H9 (cell line): ENCODE measurements at regions not wholly inside any gene's neighbourhood (a gene's known extent, or its start where the extent isn't known, plus 50 kb on each side); places are given as distances from the start of the nearest gene placed in this dataset.

ENCODE experiments used
- DNase-seq: peaks from one replicate; pipeline ENCODE4 v3.0.0-alpha.2; 2017
- H2AFZ ChIP-seq: one replicate; pipeline ENCODE4 v1.6.1; 2013; ENCODE audit warnings: mild to moderate bottlenecking, low read length, control low read depth, moderate library complexity
- H2AK5ac ChIP-seq: 2 replicates; pipeline ENCODE4 v1.6.1; 2013; ENCODE audit warnings: low read length, control low read depth, mixed read lengths; ENCODE audit not compliant: insufficient read length
- H2BK120ac ChIP-seq: one replicate; pipeline ENCODE4 v1.6.1; 2013; ENCODE audit warnings: low read depth, mild to moderate bottlenecking, low read length, control low read depth, inconsistent platforms; ENCODE audit not compliant: poor library complexity, severe bottlenecking
- H2BK12ac ChIP-seq: 2 replicates; pipeline ENCODE4 v1.6.1; 2013; ENCODE audit warnings: low read length, control low read depth, mixed read lengths, low read depth; ENCODE audit not compliant: insufficient read length
- H2BK15ac ChIP-seq: 2 replicates; pipeline ENCODE4 v1.6.1; 2013; ENCODE audit warnings: low read depth, low read length, control low read depth
- H2BK20ac ChIP-seq: one replicate; pipeline ENCODE4 v1.6.1; 2013; ENCODE audit warnings: low read depth, mild to moderate bottlenecking, low read length, control low read depth, inconsistent platforms; ENCODE audit not compliant: poor library complexity, severe bottlenecking
- H2BK5ac ChIP-seq: 2 replicates; pipeline ENCODE4 v1.6.1; 2013; ENCODE audit warnings: low read length, control low read depth, mixed read lengths; ENCODE audit not compliant: insufficient read length
- H3K14ac ChIP-seq: 2 replicates; pipeline ENCODE4 v1.6.1; 2013; ENCODE audit warnings: low read length, control low read depth; ENCODE audit not compliant: insufficient read depth
- H3K18ac ChIP-seq: 2 replicates; pipeline ENCODE4 v1.6.1; 2013; ENCODE audit warnings: low read depth, mild to moderate bottlenecking, mixed read lengths, low read length, control low read depth; ENCODE audit not compliant: insufficient read length
- H3K23ac ChIP-seq: 2 replicates; pipeline ENCODE4 v1.6.1; 2013; ENCODE audit warnings: low read length, control low read depth, mixed read lengths, low read depth; ENCODE audit not compliant: insufficient read length
- H3K23me2 ChIP-seq: 2 replicates; pipeline ENCODE4 v1.6.1; 2013; ENCODE audit warnings: low read depth, mild to moderate bottlenecking, mixed read lengths, low read length, control low read depth; ENCODE audit not compliant: insufficient read length, poor library complexity, severe bottlenecking
- H3K27ac ChIP-seq: 2 replicates; pipeline ENCODE4 v1.5.1; 2013; ENCODE audit warnings: low read length, control low read depth, mixed read lengths, low read depth; ENCODE audit not compliant: insufficient read length
- H3K27me3 ChIP-seq: 2 replicates; pipeline ENCODE4 v1.6.1; 2013; ENCODE audit warnings: low read length, control low read depth, inconsistent platforms; ENCODE audit not compliant: insufficient read depth
- H3K4ac ChIP-seq: 2 replicates; pipeline ENCODE4 v1.6.1; 2013; ENCODE audit warnings: low read depth, mild to moderate bottlenecking, control low read depth, inconsistent platforms, low read length, moderate library complexity
- H3K4me1 ChIP-seq: 2 replicates; pipeline ENCODE4 v1.6.1; 2013; ENCODE audit warnings: low read length, control low read depth, inconsistent platforms; ENCODE audit not compliant: insufficient read depth
- H3K4me2 ChIP-seq: 2 replicates; pipeline ENCODE4 v1.6.1; 2013; ENCODE audit warnings: low read length, control low read depth, mixed read lengths; ENCODE audit not compliant: insufficient read length, insufficient read depth
- H3K56ac ChIP-seq: 2 replicates; pipeline ENCODE4 v1.6.1; 2013; ENCODE audit warnings: low read depth, mild to moderate bottlenecking, mixed read lengths, low read length, control low read depth; ENCODE audit not compliant: insufficient read length
- H3K79me1 ChIP-seq: 2 replicates; pipeline ENCODE4 v1.6.1; 2013; ENCODE audit warnings: low read depth, mild to moderate bottlenecking, moderate library complexity, low read length, control low read depth, inconsistent platforms; ENCODE audit not compliant: insufficient read depth, poor library complexity, severe bottlenecking
- H3K79me2 ChIP-seq: 2 replicates; pipeline ENCODE4 v1.6.1; 2013; ENCODE audit warnings: low read length, control low read depth, inconsistent platforms; ENCODE audit not compliant: insufficient read depth
- H3K9ac ChIP-seq: 2 replicates; pipeline ENCODE4 v1.6.1; 2013; ENCODE audit warnings: low read length, control low read depth, mixed read lengths; ENCODE audit not compliant: insufficient read length; ENCODE audit errors: extremely low read depth
- H3K9me3 ChIP-seq: one replicate; pipeline ENCODE4 v1.6.1; 2013; ENCODE audit warnings: low read depth, low read length, inconsistent platforms; ENCODE audit not compliant: control insufficient read depth
- H3T11ph ChIP-seq: one replicate; pipeline ENCODE4 v1.6.1; 2013; ENCODE audit warnings: mild to moderate bottlenecking, low read length, control low read depth, inconsistent platforms
- H4K20me1 ChIP-seq: one replicate; pipeline ENCODE4 v1.6.1; 2013; ENCODE audit not compliant: control insufficient read depth, insufficient read length, insufficient read depth
- H4K5ac ChIP-seq: 2 replicates; pipeline ENCODE4 v1.6.1; 2013; ENCODE audit warnings: low read depth, mild to moderate bottlenecking, mixed read lengths, low read length, control low read depth; ENCODE audit not compliant: insufficient read length
- H4K8ac ChIP-seq: replicated peaks from 2 replicates; pipeline ENCODE4 v1.6.1; 2013; ENCODE audit warnings: low read length, control low read depth, mixed read lengths, low read depth; ENCODE audit not compliant: insufficient read length
- H4K91ac ChIP-seq: 2 replicates; pipeline ENCODE4 v1.6.1; 2013; ENCODE audit warnings: low read depth, mild to moderate bottlenecking, moderate library complexity, mixed read lengths, low read length, control low read depth; ENCODE audit not compliant: insufficient read length
- H3K27ac Mint-ChIP-seq, 3 experiments: 2 replicates in 2 of 3; 3 replicates in 1 of 3; pipeline ENCODE4 v1.8.0; 2020 to 2021; ENCODE audit warnings: mixed read lengths in 3 of 3, mild to moderate bottlenecking in 1 of 3, moderate library complexity in 1 of 3
- H3K27me3 Mint-ChIP-seq: 2 replicates; pipeline ENCODE4 v1.8.0; 2021; ENCODE audit warnings: low read depth, mild to moderate bottlenecking, moderate library complexity, mixed read lengths
- H3K36me3 Mint-ChIP-seq, 3 experiments: 2 replicates in 2 of 3; 3 replicates in 1 of 3; pipeline ENCODE4 v1.8.0; 2020 to 2021; ENCODE audit warnings: low read depth in 3 of 3, mixed read lengths in 3 of 3; ENCODE audit not compliant: insufficient read depth in 1 of 3
- H3K4me1 Mint-ChIP-seq, 2 experiments: 2 replicates each; pipeline ENCODE4 v1.8.0; 2020; ENCODE audit warnings: mixed read lengths in 2 of 2
- H3K4me3 Mint-ChIP-seq, 2 experiments: 2 replicates in 1 of 2; 3 replicates in 1 of 2; pipeline ENCODE4 v1.8.0; 2020 to 2021; ENCODE audit warnings: mild to moderate bottlenecking in 2 of 2, mixed read lengths in 2 of 2, moderate library complexity in 1 of 2
- H3K9me3 Mint-ChIP-seq, 2 experiments: 2 replicates in 1 of 2; 3 replicates in 1 of 2; pipeline ENCODE4 v1.8.0; 2020; ENCODE audit warnings: mild to moderate bottlenecking in 2 of 2, mixed read lengths in 2 of 2, moderate library complexity in 1 of 2
- WGBS: extraction: QIAGEN DNeasy Blood & Tissue Kit; methylation state at CpG from one replicate; pipeline ENCODE4 v1.1.7; 2013; ENCODE audit warnings: missing lambda C conversion rate, low lambda C conversion rate, mixed read lengths; ENCODE audit not compliant: insufficient read length; ENCODE audit errors: extremely low coverage; 5-methylcytosine and 5-hydroxymethylcytosine counted together
- TF ChIP-seq, protein P1 (sequence below): fragments of 200-600 bp; sonication (generic); conservative IDR thresholded peaks from 3 replicates; pipeline ENCODE4 v1.8.0; 2021; ENCODE audit warnings: antibody characterized with exemption, mild to moderate bottlenecking

DNA sequence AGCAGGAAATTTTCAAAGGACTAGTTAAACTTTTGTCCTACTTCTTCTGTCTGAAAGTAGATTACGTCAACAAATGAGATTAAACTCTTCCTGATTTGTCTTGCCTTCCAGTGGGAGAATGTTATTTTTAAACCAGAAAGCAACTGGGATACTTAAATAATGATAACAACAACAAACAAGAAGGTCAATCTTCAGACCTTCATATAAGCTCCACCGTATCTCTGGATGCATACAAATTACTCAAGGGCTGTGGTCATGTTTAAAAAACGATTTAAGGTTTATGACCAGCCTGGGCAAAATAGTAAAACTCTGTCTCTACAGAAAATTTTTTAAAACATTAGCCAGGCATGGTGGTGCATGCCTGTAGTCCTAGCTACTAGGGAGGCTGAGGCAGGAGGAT lies 145.3 kb upstream of the NPHP3 start:
- H3K79me1 ChIP-seq = no peaks in the 10 kb centered on the region
- no peak overlapping the region for H2BK5ac ChIP-seq
- no peak overlapping the region for H3K27ac Mint-ChIP-seq
- no peaks in the 10 kb centered on the region for H3K36me3 Mint-ChIP-seq
- H3K9me3 Mint-ChIP-seq = no peaks in the 10 kb centered on the region
- no peak overlapping the region for H3T11ph ChIP-seq
- no peaks in the 10 kb centered on the region for H3K4me1 Mint-ChIP-seq
- DNase-seq = no peak
- H3K23ac ChIP-seq = no peak overlapping the region
- H4K8ac ChIP-seq = no peak overlapping the region
- H3K9ac ChIP-seq = no peak overlapping the region
- no peaks in the 10 kb centered on the region for H3K4me1 ChIP-seq
- H3K27me3 Mint-ChIP-seq = no peaks in the 10 kb centered on the region
- H3K14ac ChIP-seq = no peak overlapping the region
- no peaks in the 10 kb centered on the region for H4K20me1 ChIP-seq
- no peak overlapping the region for H4K91ac ChIP-seq
- no peak overlapping the region for H2AFZ ChIP-seq
- no peak overlapping the region for H3K4ac ChIP-seq
- H3K9me3 ChIP-seq = no peaks in the 10 kb centered on the region
- no peak overlapping the region for H3K4me2 ChIP-seq
- no peak overlapping the region for H2BK20ac ChIP-seq
- no peak overlapping the region for H3K18ac ChIP-seq
- no CpG with 5 or more reads among the region's 3 CpGs for WGBS
- H4K5ac ChIP-seq = no peak overlapping the region
- H2BK15ac ChIP-seq = no peak overlapping the region
- no peak overlapping the region for H3K56ac ChIP-seq
- H2AK5ac ChIP-seq = no peak overlapping the region
- no peak overlapping the region for H3K27ac ChIP-seq
- H2BK12ac ChIP-seq = no peak overlapping the region
- H3K79me2 ChIP-seq = no peaks in the 10 kb centered on the region
- H3K27me3 ChIP-seq = no peaks in the 10 kb centered on the region
- H2BK120ac ChIP-seq = no peak overlapping the region
- H3K23me2 ChIP-seq = no peaks in the 10 kb centered on the region
- H3K4me3 Mint-ChIP-seq = no peak overlapping the region
- TF ChIP-seq, protein P1, sequence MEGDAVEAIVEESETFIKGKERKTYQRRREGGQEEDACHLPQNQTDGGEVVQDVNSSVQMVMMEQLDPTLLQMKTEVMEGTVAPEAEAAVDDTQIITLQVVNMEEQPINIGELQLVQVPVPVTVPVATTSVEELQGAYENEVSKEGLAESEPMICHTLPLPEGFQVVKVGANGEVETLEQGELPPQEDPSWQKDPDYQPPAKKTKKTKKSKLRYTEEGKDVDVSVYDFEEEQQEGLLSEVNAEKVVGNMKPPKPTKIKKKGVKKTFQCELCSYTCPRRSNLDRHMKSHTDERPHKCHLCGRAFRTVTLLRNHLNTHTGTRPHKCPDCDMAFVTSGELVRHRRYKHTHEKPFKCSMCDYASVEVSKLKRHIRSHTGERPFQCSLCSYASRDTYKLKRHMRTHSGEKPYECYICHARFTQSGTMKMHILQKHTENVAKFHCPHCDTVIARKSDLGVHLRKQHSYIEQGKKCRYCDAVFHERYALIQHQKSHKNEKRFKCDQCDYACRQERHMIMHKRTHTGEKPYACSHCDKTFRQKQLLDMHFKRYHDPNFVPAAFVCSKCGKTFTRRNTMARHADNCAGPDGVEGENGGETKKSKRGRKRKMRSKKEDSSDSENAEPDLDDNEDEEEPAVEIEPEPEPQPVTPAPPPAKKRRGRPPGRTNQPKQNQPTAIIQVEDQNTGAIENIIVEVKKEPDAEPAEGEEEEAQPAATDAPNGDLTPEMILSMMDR = no peak
